Adrenal gland (tissue), 5 donors: ENCODE measurements at regions not wholly inside any gene's neighbourhood (a gene's known extent, or its start where the extent isn't known, plus 50 kb on each side); places are given as distances from the start of the nearest gene placed in this dataset.

Source experiments
- POLR2A ChIP-seq, 2 donors: fragments of 450-650 bp; IDR thresholded peaks; one replicate each; pipeline ENCODE4 v1.6.1; 2017; ENCODE audit warnings: antibody characterized with exemption in 2 of 2, mild to moderate bottlenecking in 2 of 2, moderate library complexity in 1 of 2
- TF ChIP-seq, protein P1 (sequence below), 6 experiments: fragments of 450-650 bp in 4 of 6; fragments of 200-600 bp in 2 of 6; sonication (generic) in 1 of 6; IDR thresholded peaks; 1 replicate in 5 of 6; 2 replicates in 1 of 6; pipeline versions ENCODE4 v1.5.1 to v1.8.0; 2016 to 2021; ENCODE audit warnings: antibody characterized with exemption in 6 of 6, mild to moderate bottlenecking in 2 of 6, moderate library complexity in 1 of 6
- donor health status: DM: no; HTN: no; CAD: no.

DNA sequence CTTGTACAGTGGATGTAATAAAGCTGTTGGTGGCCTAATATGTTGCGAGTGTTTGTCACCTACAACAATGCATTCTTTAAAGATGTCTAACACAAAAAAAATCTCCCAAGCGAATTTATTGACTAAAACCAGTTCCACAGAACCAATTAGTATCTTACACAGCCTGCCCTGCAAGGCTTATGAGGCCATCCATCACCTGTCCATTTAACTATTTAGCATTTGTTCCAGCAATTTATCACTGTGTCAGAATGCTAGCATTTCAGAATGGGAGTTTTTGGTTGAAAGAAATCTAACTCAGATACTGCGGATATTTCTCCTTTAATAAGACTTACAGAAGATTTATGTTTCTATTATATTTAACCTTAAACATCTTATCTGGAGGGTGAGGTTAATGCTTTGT, 831.1 kb upstream of the PRMT6 start:
- TF ChIP-seq, protein P1, sequence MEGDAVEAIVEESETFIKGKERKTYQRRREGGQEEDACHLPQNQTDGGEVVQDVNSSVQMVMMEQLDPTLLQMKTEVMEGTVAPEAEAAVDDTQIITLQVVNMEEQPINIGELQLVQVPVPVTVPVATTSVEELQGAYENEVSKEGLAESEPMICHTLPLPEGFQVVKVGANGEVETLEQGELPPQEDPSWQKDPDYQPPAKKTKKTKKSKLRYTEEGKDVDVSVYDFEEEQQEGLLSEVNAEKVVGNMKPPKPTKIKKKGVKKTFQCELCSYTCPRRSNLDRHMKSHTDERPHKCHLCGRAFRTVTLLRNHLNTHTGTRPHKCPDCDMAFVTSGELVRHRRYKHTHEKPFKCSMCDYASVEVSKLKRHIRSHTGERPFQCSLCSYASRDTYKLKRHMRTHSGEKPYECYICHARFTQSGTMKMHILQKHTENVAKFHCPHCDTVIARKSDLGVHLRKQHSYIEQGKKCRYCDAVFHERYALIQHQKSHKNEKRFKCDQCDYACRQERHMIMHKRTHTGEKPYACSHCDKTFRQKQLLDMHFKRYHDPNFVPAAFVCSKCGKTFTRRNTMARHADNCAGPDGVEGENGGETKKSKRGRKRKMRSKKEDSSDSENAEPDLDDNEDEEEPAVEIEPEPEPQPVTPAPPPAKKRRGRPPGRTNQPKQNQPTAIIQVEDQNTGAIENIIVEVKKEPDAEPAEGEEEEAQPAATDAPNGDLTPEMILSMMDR (IDR thresholded peaks at IDR 0.05): no peak
- no peak for TF ChIP-seq POLR2A (IDR thresholded peaks at IDR 0.05)
